GM21515 (cell line): ENCODE measurements at regions not wholly inside any gene's neighbourhood (a gene's known extent, or its start where the extent isn't known, plus 50 kb on each side); places are given as distances from the start of the nearest gene placed in this dataset.
"Not testable (repeated sequence)": the region's sequence is repeated elsewhere in the genome, so short reads cannot be mapped to it uniquely, and the experiment has no call there.

Experiments used
- ATAC-seq: cut with Tn5 transposase; IDR thresholded peaks from one replicate; pipeline ENCODE4 v1.9.1; 2021; ENCODE audit not compliant: unreplicated experiment

GRCh38 chr13:56020425-56020824, 1120.3 kb upstream of the PRR20A start:
- ATAC-seq = no peak

GRCh38 chr13:56039992-56040391, 1100.7 kb upstream of the PRR20A start:
- no peak for ATAC-seq

GRCh38 chr13:56066321-56066720, 1074.4 kb upstream of the PRR20A start:
- ATAC-seq = no peak

GRCh38 chr13:56102641-56103040, 1038.1 kb upstream of the PRR20A start:
- no peak for ATAC-seq

DNA sequence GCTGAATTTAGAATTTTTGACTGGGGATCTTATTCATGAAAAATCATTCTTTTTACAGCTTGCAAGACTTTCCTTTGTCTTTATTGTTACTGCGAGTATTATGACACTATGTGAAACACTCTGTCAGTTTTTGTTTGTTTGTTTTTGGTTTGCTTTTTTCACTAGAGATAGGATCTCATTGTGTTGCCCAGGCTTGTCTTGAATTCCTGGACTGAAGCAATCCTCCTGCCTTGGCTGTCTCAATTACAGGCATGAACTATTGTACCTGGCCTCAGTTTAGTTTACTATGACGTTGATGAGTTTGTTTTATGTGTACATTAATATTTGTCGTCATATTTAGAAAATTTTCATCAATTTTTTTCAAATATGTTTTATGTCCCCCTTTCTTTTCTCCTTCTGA, 1030.0 kb upstream of the PRR20A start:
- ATAC-seq = no peak

DNA sequence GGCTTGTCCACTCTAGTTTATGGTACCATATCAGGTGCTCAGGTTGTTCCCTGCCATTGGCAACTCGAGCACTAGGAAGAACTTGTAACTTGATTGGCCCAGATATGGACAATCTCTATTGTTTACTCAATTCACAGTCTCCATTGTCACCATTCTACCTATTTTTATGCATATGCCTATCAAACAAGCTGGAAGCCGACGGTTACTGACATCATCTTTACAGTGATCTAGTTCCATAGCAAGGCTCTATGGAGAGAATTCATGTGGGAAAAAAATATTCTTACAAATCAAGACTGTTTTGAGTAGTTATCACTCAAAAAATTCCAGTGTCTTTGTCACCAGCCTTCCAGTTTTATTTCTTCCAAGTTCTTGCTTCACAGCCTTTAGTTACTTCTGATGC, 1006.2 kb upstream of the PRR20A start:
- no peak for ATAC-seq

GRCh38 chr13:56166864-56167263, 973.9 kb upstream of the PRR20A start:
- ATAC-seq = no peak

GRCh38 chr13:56168581-56168980, 972.1 kb upstream of the PRR20A start:
- no peak for ATAC-seq

GRCh38 chr13:56173346-56173745, 967.4 kb upstream of the PRR20A start:
- ATAC-seq = no peak

- no peak for ATAC-seq
These were observed 958.1 kb upstream of the PRR20A start for GRCh38 chr13:56182598-56182997.

- no peak for ATAC-seq
These were observed 953.4 kb upstream of the PRR20A start for GRCh38 chr13:56187331-56187730.

GRCh38 chr13:56188582-56188981, 952.1 kb upstream of the PRR20A start:
- not testable (repeated sequence) for ATAC-seq

GRCh38 chr13:56189439-56189838, 951.3 kb upstream of the PRR20A start:
- ATAC-seq = no peak

GRCh38 chr13:56189978-56190377, 950.7 kb upstream of the PRR20A start:
- no peak for ATAC-seq

DNA sequence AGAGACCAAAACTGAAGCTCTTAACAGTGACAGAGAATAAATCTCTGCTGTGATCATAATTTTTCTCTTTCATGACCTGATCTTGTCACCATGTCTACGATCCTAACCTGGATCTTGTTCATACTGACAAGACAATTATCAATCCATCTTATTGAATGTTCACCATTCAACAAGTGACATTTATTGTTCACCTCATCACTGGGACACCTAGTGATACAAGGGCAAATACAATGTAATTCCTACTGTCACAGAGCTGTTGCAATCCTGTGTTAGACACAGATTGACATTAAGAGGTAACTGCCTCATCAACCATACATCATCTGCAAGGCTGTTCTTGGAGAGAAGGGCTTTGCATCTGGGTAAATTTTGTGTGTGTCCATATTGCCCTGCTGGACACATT, 942.4 kb upstream of the PRR20A start:
- no peak for ATAC-seq

DNA sequence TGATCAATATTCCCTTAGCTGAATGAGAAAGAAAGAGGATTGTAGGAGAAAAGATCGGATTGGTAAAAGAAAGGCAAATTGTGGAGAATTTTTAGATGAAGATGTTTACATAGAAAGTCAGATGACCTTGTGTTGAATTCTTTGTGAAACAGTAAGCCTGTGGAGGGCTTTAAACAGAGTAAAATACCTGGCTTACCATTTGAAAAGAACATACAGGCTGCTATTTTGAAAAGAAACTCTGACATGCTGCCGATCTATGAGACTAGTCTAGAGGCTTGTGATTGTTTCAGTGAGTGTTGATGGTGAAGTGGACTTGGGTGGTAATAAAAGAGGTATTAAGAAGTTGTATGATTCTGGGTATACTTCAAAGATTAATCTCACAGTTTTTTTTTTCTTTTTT, 938.9 kb upstream of the PRR20A start:
- ATAC-seq = no peak

- ATAC-seq = no peak
These were observed 924.5 kb upstream of the PRR20A start for GRCh38 chr13:56216221-56216620.

GRCh38 chr13:56247692-56248091, 893.0 kb upstream of the PRR20A start:
- no peak for ATAC-seq

GRCh38 chr13:56271686-56272085, 869.0 kb upstream of the PRR20A start:
- no peak for ATAC-seq

GRCh38 chr13:56283262-56283828, 857.4 kb upstream of the PRR20A start:
- no peak for ATAC-seq

- no peak for ATAC-seq
These were observed 841.1 kb upstream of the PRR20A start for GRCh38 chr13:56299650-56300049.

DNA sequence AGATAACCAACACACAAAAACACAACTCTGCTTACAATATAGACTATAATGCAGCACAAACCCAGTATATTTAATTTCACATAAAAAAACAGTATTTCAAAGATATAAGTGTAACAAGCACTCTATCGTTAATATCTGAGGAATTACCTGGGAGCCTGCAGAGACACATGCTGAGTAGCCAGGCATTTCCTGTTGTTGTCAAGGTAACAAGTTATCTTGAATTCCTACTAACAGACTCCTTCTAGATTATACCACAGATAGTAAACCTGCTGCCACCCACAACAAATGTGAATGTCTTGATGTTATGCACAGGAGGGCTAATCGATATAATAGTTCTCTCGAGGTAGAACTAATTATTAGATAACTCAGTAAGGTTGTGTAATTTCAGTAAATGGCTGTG, 826.0 kb upstream of the PRR20A start:
- ATAC-seq = no peak

- ATAC-seq = no peak
These were observed 822.9 kb upstream of the PRR20A start for GRCh38 chr13:56317841-56318240.

GRCh38 chr13:56332671-56333070, 808.0 kb upstream of the PRR20A start:
- ATAC-seq = no peak
